Peyer's patch (tissue), 4 donors: ENCODE measurements at regions not wholly inside any gene's neighbourhood (a gene's known extent, or its start where the extent isn't known, plus 50 kb on each side); places are given as distances from the start of the nearest gene placed in this dataset.

ENCODE experiments used
- DNase-seq, 3 donors: peaks; one replicate each; pipeline ENCODE4 v3.0.0-alpha.2; 2017 to 2019
- H3K27ac ChIP-seq, 4 donors: fragments of 200-600 bp; sonication (generic); one replicate each; pipeline ENCODE4 v1.5.1; 2016 to 2019
- H3K27me3 ChIP-seq, 2 donors: fragments of 200-600 bp; sonication (generic); one replicate each; pipeline ENCODE4 v1.5.1; 2019
- H3K36me3 ChIP-seq, 3 donors: fragments of 200-600 bp; sonication (generic); one replicate each; pipeline ENCODE4 v1.5.1; 2016 to 2019
- H3K4me1 ChIP-seq, 4 donors: fragments of 200-600 bp; sonication (generic); one replicate each; pipeline ENCODE4 v1.5.1; 2016 to 2019
- H3K4me3 ChIP-seq, 4 donors: fragments of 200-600 bp; sonication (generic); 1 replicate in 3 of 4; 2 replicates in 1 of 4; pipeline ENCODE4 v1.5.1; 2016 to 2019; ENCODE audit warnings: mild to moderate bottlenecking in 1 of 4
- H3K9me3 ChIP-seq, 4 donors: fragments of 200-600 bp; sonication (generic); one replicate each; pipeline ENCODE4 v1.5.1; 2016 to 2019; ENCODE audit warnings: mild to moderate bottlenecking in 1 of 4
- CTCF ChIP-seq, 6 experiments: fragments of 450-650 bp in 4 of 6; fragments of 200-600 bp in 2 of 6; sonication (generic) in 1 of 6; IDR thresholded peaks; one replicate each; pipeline ENCODE4 v1.5.1; 2017 to 2019; ENCODE audit warnings: antibody characterized with exemption in 6 of 6, mild to moderate bottlenecking in 3 of 6, moderate library complexity in 1 of 6
- POLR2A ChIP-seq, 2 donors: fragments of 450-650 bp; IDR thresholded peaks; one replicate each; pipeline ENCODE4 v1.5.1; 2017; ENCODE audit warnings: antibody characterized with exemption in 2 of 2, mild to moderate bottlenecking in 2 of 2, moderate library complexity in 2 of 2

- no peak overlapping the region for H3K4me3 ChIP-seq
- no peak for TF ChIP-seq POLR2A (IDR thresholded peaks at IDR 0.05)
- no peak for TF ChIP-seq CTCF (IDR thresholded peaks at IDR 0.05)
- H3K36me3 ChIP-seq: no peaks in the 10 kb centered on the region
- no peak overlapping the region for H3K27ac ChIP-seq
- no peaks in the 10 kb centered on the region for H3K27me3 ChIP-seq
- no peaks in the 10 kb centered on the region for H3K9me3 ChIP-seq
- no peaks in the 10 kb centered on the region for H3K4me1 ChIP-seq
- DNase-seq: no peak
These were observed 116.4 kb upstream of the PPARGC1A start for GRCh38 chr4:24006269-24006668.

- Histone ChIP-seq H3K36me3 (no peaks in the 10 kb centered on the region), H3K27ac (no peak overlapping the region), H3K9me3 (no peaks in the 10 kb centered on the region), H3K27me3 (no peaks in the 10 kb centered on the region), H3K4me1 (no peaks in the 10 kb centered on the region), H3K4me3 (no peak overlapping the region)
- TF ChIP-seq POLR2A (IDR thresholded peaks at IDR 0.05): no peak
- TF ChIP-seq CTCF (IDR thresholded peaks at IDR 0.05): no peak
- no peak for DNase-seq
These were observed 114.1 kb upstream of the PPARGC1A start for GRCh38 chr4:24003926-24004325.

GRCh38 chr4:24003496-24003895 is 113.6 kb upstream of the PPARGC1A start:
- TF ChIP-seq CTCF (IDR thresholded peaks at IDR 0.05) (no peak), POLR2A (IDR thresholded peaks at IDR 0.05) (no peak)
- no peak overlapping the region for H3K4me3 ChIP-seq
- no peak overlapping the region for H3K27ac ChIP-seq
- no peaks in the 10 kb centered on the region for H3K9me3 ChIP-seq
- no peaks in the 10 kb centered on the region for H3K36me3 ChIP-seq
- no peak for DNase-seq
- no peaks in the 10 kb centered on the region for H3K27me3 ChIP-seq
- no peaks in the 10 kb centered on the region for H3K4me1 ChIP-seq

DNA sequence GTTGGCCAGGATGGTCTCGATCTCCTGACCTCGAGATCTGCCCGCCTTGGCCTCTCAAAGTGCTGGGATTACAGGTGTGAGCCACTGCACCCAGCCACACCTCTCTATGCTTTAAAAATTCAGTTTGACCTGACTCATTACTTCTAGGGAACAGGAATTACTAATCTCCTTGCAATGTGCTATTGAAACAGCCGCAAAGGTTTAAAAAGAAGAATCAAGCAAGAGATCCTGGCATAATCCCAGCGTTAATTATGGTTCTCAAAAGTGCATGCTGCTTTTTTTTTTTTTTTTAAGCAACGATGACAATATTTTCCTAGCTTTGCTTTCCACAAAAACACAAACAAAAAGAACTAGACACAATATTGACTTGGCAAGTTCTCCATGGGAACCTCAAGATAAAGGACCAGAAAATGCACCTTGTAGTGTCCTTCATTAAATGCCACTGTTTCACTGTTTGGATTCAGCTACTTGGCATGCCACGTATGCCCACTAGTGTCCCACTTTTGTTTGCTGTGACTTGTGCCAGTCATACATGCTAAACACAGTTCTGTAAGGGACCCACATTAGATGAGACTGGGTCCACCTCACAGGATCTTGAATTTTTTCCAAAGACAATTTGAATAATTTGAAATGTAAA is 112.6 kb upstream of the PPARGC1A start:
- no peak overlapping the region for H3K4me3 ChIP-seq
- H3K4me1 ChIP-seq: no peaks in the 10 kb centered on the region
- no peaks in the 10 kb centered on the region for H3K36me3 ChIP-seq
- H3K27ac ChIP-seq: no peak overlapping the region
- DNase-seq: no peak
- H3K27me3 ChIP-seq: no peaks in the 10 kb centered on the region
- no peaks in the 10 kb centered on the region for H3K9me3 ChIP-seq
- TF ChIP-seq CTCF (IDR thresholded peaks at IDR 0.05) (no peak), POLR2A (IDR thresholded peaks at IDR 0.05) (no peak)

DNA sequence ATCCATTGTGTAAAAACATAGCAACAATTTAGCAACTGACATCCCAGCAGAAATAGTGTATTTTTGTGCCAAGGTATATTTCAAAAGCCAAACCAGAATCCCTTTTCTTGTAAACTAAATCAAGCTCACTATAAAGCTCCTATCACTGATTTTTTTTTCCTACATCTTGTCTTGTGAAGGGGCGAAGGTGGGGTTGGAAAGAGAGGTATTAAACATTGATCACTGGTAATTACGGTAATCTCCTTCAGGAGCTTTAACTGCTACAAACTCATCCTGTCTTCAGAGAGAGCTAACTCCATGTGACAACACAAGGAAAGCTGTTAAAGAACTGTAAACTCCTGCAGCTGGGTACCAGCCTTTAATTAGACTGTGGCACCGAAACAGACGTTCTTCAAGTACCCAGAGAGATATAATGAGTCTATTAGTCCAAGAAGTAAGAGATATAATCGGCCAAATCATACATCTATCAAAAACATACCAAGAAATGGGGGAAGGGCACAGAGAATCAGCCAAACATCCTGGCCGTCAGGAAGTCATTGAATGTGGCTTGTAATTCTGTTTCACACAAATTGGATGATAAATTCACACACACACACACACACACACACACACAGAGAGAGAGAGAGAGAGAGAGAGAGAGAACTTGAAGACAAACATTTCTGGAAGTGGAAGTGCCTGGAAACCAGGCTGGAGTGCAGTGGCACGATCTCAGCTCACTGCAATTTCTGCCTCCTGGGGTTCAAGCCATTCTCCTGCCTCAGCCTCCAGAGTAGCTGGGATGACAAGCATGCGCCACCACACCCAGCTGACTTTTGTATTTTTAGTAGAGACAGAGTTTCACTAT is 111.9 kb upstream of the PPARGC1A start:
- no peaks in the 10 kb centered on the region for H3K27me3 ChIP-seq

More for the DNA sequence above, 111.9 kb upstream of the PPARGC1A start:
- no peak for TF ChIP-seq POLR2A (IDR thresholded peaks at IDR 0.05)
- no peak for TF ChIP-seq CTCF (IDR thresholded peaks at IDR 0.05)
- H3K4me1 ChIP-seq: no peaks in the 10 kb centered on the region
- H3K36me3 ChIP-seq: no peaks in the 10 kb centered on the region
- H3K9me3 ChIP-seq: no peaks in the 10 kb centered on the region
- no peak for DNase-seq
- H3K27ac ChIP-seq: no peak overlapping the region
- H3K4me3 ChIP-seq: no peak overlapping the region
